HL-60 (cell line): ENCODE measurements at regions not wholly inside any gene's neighbourhood (a gene's known extent, or its start where the extent isn't known, plus 50 kb on each side); places are given as distances from the start of the nearest gene placed in this dataset.

Source experiments
- DNase-seq, 2 experiments: peaks; one replicate each; pipeline ENCODE4 v3.0.0-alpha.2; 2010 to 2020; ENCODE audit warnings: low read depth in 1 of 2, low spot score in 1 of 2
- H3K27ac ChIP-seq: fragments of 250-450 bp; sonication (Bioruptor Pico); replicated peaks from 2 replicates; pipeline ENCODE4 v1.5.1; 2020; ENCODE audit warnings: mild to moderate bottlenecking, moderate library complexity
- H3K27me3 ChIP-seq: fragments of 250-450 bp; sonication (Bioruptor Pico); 2 replicates; pipeline ENCODE4 v1.5.1; 2021; ENCODE audit warnings: mild to moderate bottlenecking, moderate library complexity; ENCODE audit not compliant: insufficient read depth, poor library complexity, severe bottlenecking
- H3K4me3 ChIP-seq: replicated peaks from 2 replicates; pipeline ENCODE4 v1.5.1; 2011; ENCODE audit warnings: mild to moderate bottlenecking, control low read depth, low read length; ENCODE audit not compliant: insufficient read depth
- GABPA ChIP-seq: IDR thresholded peaks from 2 replicates; pipeline ENCODE4 v1.6.1; 2012; ENCODE audit warnings: low read depth
- POLR2AphosphoS5 ChIP-seq: IDR thresholded peaks from 2 replicates; pipeline ENCODE4 v1.6.1; 2012; ENCODE audit warnings: low read depth
- REST ChIP-seq: IDR thresholded peaks from 2 replicates; pipeline ENCODE4 v1.6.1; 2012; ENCODE audit warnings: low read depth; ENCODE audit not compliant: insufficient replicate concordance
- SPI1 ChIP-seq: IDR thresholded peaks from 2 replicates; pipeline ENCODE4 v1.6.1; 2012; ENCODE audit warnings: low read depth, mild to moderate bottlenecking, borderline replicate concordance
- TF ChIP-seq, protein P1 (sequence below): IDR thresholded peaks from one replicate; pipeline ENCODE4 v1.5.1; 2011; ENCODE audit warnings: low read length, control low read depth, inconsistent platforms; ENCODE audit not compliant: insufficient read depth

- Histone ChIP-seq H3K4me3 (no peak overlapping the region), H3K27ac (no peak overlapping the region), H3K27me3 (peaks cover 8% of the 10 kb centered on the region)
- TF ChIP-seq SPI1 (no peak), POLR2AphosphoS5 (no peak), REST (no peak)
- TF ChIP-seq, protein P1, sequence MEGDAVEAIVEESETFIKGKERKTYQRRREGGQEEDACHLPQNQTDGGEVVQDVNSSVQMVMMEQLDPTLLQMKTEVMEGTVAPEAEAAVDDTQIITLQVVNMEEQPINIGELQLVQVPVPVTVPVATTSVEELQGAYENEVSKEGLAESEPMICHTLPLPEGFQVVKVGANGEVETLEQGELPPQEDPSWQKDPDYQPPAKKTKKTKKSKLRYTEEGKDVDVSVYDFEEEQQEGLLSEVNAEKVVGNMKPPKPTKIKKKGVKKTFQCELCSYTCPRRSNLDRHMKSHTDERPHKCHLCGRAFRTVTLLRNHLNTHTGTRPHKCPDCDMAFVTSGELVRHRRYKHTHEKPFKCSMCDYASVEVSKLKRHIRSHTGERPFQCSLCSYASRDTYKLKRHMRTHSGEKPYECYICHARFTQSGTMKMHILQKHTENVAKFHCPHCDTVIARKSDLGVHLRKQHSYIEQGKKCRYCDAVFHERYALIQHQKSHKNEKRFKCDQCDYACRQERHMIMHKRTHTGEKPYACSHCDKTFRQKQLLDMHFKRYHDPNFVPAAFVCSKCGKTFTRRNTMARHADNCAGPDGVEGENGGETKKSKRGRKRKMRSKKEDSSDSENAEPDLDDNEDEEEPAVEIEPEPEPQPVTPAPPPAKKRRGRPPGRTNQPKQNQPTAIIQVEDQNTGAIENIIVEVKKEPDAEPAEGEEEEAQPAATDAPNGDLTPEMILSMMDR, result no peak
- DNase-seq, result no peak
These were observed 118.8 kb downstream of the AXIN2 start for GRCh38 chr17:65442691-65443090.

DNA sequence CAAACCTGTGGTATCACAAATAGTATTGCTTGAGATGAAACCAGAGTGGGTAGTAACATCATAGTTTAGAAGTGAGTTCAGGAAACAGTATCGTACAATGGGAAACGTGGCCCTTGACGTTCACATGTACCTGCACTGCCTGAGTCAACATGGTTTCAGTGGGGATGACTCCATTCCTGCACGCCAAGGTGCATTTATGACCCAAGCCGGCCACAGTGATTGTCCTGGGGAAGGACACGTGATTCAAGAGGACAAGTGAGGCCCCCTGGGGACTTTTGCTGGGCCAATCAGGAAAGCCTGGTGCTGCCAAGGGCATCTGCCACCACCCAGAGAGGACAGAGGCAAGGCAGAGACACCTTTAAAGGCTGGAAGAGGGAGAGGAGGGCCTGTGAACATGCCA, 119.2 kb downstream of the AXIN2 start:
- H3K4me3 ChIP-seq, result no peak overlapping the region
- TF ChIP-seq SPI1 (no peak), GABPA (no peak), REST (no peak), POLR2AphosphoS5 (no peak)
- TF ChIP-seq, protein P1, result no peak
- no peak for DNase-seq
- H3K27me3 ChIP-seq, result peaks cover 8% of the 10 kb centered on the region
- no peak overlapping the region for H3K27ac ChIP-seq

GRCh38 chr17:65441053-65441605, 120.3 kb downstream of the AXIN2 start:
- Histone ChIP-seq H3K27ac (no peak overlapping the region), H3K4me3 (no peak overlapping the region), H3K27me3 (peaks cover 8% of the 10 kb centered on the region)
- TF ChIP-seq POLR2AphosphoS5 (no peak), SPI1 (no peak), GABPA (no peak), REST (no peak)
- TF ChIP-seq, protein P1, result no peak
- no peak for DNase-seq
